NCI-H69 (cell line): ENCODE measurements at regions not wholly inside any gene's neighbourhood (a gene's known extent, or its start where the extent isn't known, plus 50 kb on each side); places are given as distances from the start of the nearest gene placed in this dataset.

Experiments
- DNase-seq: peaks from one replicate; lab custom pipeline; 2025; lab: John Stamatoyannopoulos, UW

DNA sequence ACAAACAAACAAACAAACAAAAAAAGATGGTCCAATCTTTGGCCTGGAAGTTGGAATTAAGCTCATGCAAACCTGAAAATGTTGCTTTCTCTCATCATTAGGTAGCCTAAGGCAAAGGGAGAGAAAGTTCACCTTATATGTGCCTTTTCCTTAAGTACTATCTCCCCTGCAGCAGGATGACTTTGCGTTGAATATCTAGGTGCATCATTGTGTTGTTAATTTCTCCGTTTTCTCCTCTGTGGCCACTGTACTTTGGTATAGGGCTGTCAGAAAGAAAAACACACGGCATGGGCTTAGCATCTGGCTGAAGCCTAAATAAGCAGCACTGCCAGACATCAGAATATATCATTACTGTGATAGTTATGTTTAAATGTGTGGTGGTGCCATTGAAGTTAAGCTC is 345.5 kb downstream of the BCAT1 start:
- DNase-seq: no peak

DNA sequence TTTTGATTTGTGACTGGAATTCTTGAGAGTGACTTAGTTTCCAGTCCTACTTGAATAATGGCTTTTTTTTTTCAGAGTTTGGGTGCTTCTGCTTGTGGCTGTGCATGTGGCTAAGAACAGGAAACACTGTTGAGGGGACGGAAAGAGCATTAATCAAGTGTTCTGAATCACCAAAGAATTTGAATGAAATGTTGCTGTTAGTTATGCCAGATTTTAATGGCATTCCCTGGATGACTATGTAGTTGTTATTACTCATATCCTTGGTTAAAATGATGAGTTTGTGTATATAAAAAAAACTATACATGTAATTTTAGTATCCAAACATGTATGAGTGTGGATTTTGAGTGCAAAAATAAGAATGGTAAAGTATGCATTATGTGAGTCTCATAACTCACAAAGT is 347.9 kb downstream of the BCAT1 start:
- DNase-seq: no peak

- DNase-seq: no peak
Observed at GRCh38 chr12:24600551-24600950, 348.4 kb downstream of the BCAT1 start.

- no peak for DNase-seq
Observed at GRCh38 chr12:24599736-24600135, 349.2 kb downstream of the BCAT1 start.

- no peak for DNase-seq
Observed at GRCh38 chr12:24597580-24597979, 351.3 kb downstream of the BCAT1 start.

- peak; percentile 66 for DNase-seq
Observed at GRCh38 chr12:24596768-24597388, 352.0 kb downstream of the BCAT1 start.

- DNase-seq: peak; percentile 63
Observed at GRCh38 chr12:24595652-24596235, 353.2 kb downstream of the BCAT1 start.

DNA sequence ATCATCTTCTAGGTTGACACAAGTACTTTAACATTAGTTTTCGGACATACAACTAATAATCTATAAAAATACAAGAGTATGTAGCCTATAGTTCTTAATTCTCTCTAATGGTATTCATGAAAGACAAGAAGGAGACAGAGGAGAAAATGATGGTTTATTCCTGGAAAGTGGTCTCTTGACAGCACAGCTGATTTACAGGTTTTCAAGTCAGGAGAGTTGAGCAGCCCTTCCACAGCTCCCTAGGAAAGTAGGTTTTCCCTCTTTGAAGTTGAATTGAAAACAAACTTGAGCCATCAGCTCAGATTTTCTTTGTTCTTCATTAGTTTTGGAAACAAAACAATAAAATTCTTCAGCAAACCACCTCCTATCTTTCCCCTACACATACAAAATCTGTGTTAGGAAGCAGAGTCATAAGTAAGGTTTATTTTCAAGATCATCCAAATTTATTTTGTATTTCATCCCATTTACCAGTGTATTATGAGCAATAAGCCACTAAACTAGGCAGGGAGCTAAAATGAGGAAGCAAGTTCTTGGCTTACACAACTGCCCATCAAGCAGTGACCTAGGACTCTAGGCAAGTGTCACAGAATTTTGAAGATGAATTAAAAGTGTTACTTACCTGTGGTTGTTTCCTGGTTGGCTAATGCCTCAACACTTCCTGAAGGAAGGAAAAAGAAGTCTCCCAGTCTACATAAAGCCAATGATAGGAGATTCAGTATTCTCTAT is 357.0 kb downstream of the BCAT1 start:
- DNase-seq: no peak

- no peak for DNase-seq
Observed at GRCh38 chr12:24591079-24591626, 357.7 kb downstream of the BCAT1 start.

- no peak for DNase-seq
Observed at GRCh38 chr12:24586293-24586692, 362.6 kb downstream of the BCAT1 start.

GRCh38 chr12:24584032-24584675 is 364.7 kb downstream of the BCAT1 start:
- no peak for DNase-seq

GRCh38 chr12:24582954-24583601 is 365.8 kb downstream of the BCAT1 start:
- no peak for DNase-seq

GRCh38 chr12:24574538-24574937 is 374.4 kb downstream of the BCAT1 start:
- peak; percentile 21 for DNase-seq

DNA sequence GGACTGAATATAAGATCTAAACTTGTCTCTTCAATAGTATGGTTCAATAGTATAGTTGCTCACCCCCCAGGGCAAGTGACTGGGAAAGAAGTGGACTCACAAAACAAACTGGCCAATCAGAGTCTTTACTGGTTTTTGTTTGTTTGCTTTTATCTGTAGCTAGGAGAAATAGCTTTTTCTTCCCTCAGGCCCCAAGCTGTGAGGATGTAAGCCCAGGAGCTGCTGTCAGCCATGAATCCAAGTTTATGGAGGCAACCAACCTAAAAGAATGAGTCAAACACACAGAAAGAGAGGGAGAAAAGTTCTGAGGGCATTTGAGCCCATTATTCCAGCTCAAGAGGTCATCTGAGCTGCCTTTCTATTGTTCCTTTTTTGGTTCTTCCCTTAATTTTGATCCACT is 375.3 kb downstream of the BCAT1 start:
- DNase-seq: peak; percentile 33

- DNase-seq: peak; percentile 69
Observed at GRCh38 chr12:24565300-24565699, 383.6 kb downstream of the BCAT1 start.

DNA sequence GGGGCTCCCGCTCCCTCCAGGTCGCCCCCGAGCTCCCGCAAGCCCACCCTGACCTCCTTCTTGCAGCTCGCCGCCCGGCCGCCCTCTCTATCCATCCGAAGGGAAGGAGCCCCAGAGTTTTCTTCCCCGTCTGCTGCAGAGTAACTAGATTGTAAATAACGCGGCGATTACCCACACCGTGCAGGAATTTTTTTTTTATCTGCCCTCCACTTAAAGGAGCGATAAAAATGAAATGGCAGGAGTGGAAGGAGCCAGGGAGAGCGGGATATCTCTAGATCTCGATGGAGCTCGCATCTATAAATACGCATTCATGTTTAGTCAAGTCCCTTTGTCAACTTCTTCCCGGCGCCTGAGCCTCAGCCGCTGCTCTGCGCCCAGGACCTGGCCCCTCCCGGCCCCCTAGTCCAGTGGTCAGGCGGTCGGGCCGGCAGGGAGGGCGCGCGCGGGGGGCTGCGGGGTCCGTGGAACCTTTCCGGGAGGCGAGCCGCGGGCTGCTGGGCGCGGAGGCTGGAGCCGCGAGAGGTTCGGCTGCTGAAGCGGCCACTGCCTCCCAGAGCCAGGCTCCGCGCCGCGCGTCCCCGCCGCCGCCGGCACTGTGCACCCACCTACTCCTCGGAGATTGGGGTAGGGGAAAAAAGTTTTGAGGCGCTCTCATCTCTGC is 386.0 kb downstream of the BCAT1 start:
- DNase-seq: peak; percentile 73

DNA sequence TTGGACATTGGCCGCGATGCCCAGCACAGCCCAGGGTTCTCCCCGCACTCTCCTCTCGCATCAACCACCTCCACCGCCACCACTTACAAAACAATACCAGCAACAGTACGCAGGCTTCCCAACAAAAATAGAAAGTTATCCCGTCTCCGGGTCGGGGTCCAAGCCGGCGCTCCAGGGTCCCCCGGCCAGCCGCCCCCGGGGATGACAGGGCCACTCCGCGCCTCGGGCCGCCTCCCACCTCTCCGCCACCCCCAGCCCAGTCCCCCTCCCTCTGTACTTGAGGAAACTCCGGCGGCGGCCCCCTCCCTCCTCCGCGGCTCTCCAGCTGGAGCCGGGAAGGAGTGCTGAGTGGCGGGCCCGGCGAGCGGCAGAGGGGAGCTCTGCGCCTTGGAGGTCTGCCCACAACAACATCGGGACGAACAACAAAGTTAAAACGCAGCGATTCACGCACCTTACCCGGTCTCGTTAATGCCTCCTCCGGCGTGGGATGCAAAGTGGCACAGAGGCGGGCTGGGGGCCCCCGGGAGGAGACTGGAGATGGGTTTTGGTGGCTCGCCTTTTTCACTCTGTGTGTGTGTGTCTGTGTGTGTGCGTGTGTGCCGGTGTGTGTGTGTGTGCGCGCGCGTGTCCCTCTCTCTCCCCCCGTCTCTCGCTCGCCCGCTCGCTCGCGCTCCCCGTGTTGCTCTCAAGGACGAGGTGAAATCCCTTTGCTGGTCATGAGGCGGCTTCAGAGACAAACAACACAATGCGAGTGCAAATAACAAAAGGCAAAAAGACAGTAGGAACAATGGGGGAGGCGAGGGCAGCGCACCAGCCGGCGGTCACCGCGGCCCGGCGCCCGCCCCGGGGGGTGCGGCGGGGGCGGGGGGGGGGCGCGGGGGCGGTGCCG is 386.8 kb downstream of the BCAT1 start:
- DNase-seq: peak; percentile 87

GRCh38 chr12:24561411-24561871 is 387.5 kb downstream of the BCAT1 start:
- DNase-seq: peak; percentile 82

GRCh38 chr12:24560831-24561271 is 388.1 kb downstream of the BCAT1 start:
- peak; percentile 58 for DNase-seq

DNA sequence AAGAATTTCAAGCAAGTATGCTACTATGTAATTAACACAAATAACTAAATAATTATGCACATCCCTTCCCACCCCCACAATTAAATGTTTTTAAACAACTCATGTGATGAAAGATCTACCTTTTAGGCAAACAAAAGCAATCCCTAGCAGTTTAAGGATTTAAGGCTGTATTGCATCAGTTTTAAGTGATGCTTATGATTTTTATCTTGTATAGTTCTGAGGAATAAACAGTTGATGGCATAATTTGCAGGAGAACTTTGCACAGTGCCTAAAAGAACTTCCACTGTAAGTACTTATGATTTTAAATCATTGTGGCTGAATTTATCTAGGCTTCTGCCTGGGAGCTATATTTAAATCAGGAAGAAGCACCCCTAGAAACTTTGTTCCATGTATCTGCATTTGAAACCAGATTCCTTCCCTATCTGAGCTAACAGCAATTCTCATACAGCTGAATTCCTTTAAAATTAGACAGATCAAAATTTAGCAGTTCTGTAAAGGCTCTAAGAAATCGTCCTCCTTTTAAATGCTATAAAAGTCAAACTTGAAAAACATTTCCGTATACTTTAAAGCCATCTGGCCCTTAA is 388.6 kb downstream of the BCAT1 start:
- DNase-seq: peak; percentile 19
